ENCODE measurements at regions not wholly inside any gene's neighbourhood (a gene's known extent, or its start where the extent isn't known, plus 50 kb on each side); places are given as distances from the start of the nearest gene placed in this dataset.
A peak's percentile ranks its signal among the peaks of the same experiment; 100 is the strongest.

GRCh38 chr3:6189384-6189783, 671.5 kb upstream of the GRM7 start:
- H3K27ac ChIP-seq (ENCODE audit: low read depth, low read length): no peak overlapping the region
- H3K27me3 ChIP-seq (ENCODE audit: low read length): no peaks in the 10 kb centered on the region
- H3F3A ChIP-seq (ENCODE audit: insufficient read depth): no peaks in the 10 kb centered on the region
- H3K4me3 ChIP-seq (ENCODE audit: insufficient read depth, low read length, poor library complexity, severe bottlenecking): no peak overlapping the region
- H3K79me2 ChIP-seq (ENCODE audit: insufficient read depth, low read length): no peaks in the 10 kb centered on the region
- H4K20me1 ChIP-seq (ENCODE audit: low read depth, low read length): no peaks in the 10 kb centered on the region
- no peaks in the 10 kb centered on the region for H3K9me3 ChIP-seq (ENCODE audit: insufficient read depth, low read length)
- H2AFZ ChIP-seq (ENCODE audit: low read depth, low read length, severe bottlenecking): no peak overlapping the region
- no peak for TF ChIP-seq EZH2phosphoT487 (conservative IDR thresholded peaks at IDR 0.05; ENCODE audit: low read length)
- TF ChIP-seq, protein P1, sequence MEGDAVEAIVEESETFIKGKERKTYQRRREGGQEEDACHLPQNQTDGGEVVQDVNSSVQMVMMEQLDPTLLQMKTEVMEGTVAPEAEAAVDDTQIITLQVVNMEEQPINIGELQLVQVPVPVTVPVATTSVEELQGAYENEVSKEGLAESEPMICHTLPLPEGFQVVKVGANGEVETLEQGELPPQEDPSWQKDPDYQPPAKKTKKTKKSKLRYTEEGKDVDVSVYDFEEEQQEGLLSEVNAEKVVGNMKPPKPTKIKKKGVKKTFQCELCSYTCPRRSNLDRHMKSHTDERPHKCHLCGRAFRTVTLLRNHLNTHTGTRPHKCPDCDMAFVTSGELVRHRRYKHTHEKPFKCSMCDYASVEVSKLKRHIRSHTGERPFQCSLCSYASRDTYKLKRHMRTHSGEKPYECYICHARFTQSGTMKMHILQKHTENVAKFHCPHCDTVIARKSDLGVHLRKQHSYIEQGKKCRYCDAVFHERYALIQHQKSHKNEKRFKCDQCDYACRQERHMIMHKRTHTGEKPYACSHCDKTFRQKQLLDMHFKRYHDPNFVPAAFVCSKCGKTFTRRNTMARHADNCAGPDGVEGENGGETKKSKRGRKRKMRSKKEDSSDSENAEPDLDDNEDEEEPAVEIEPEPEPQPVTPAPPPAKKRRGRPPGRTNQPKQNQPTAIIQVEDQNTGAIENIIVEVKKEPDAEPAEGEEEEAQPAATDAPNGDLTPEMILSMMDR (IDR thresholded peaks at IDR 0.05; ENCODE audit: insufficient read depth, low read length, poor library complexity, severe bottlenecking): no peak
- H3K9me2 ChIP-seq (replicated peaks; ENCODE audit: insufficient read depth, low read length): no peaks in the 10 kb centered on the region
- H3K4me2 ChIP-seq (ENCODE audit: low read depth, low read length, poor library complexity, severe bottlenecking): no peak overlapping the region
- no peaks in the 10 kb centered on the region for H3K36me3 ChIP-seq (ENCODE audit: low read length)
- H3K9ac ChIP-seq (ENCODE audit: low read length): no peak overlapping the region

GRCh38 chr3:6204891-6205290, 656.0 kb upstream of the GRM7 start:
- Histone ChIP-seq H3K36me3 (ENCODE audit: low read length) (no peaks in the 10 kb centered on the region), H3K9ac (ENCODE audit: low read length) (no peak overlapping the region), H3K9me3 (ENCODE audit: insufficient read depth, low read length) (no peaks in the 10 kb centered on the region), H3K79me2 (ENCODE audit: insufficient read depth, low read length) (no peaks in the 10 kb centered on the region), H4K20me1 (ENCODE audit: low read depth, low read length) (no peaks in the 10 kb centered on the region), H2AFZ (ENCODE audit: low read depth, low read length, severe bottlenecking) (no peak overlapping the region), H3K27me3 (ENCODE audit: low read length) (no peaks in the 10 kb centered on the region), H3K4me2 (ENCODE audit: low read depth, low read length, poor library complexity, severe bottlenecking) (no peak overlapping the region), H3K4me3 (ENCODE audit: insufficient read depth, low read length, poor library complexity, severe bottlenecking) (no peak overlapping the region), H3K27ac (ENCODE audit: low read depth, low read length) (no peak overlapping the region), H3F3A (ENCODE audit: insufficient read depth) (no peaks in the 10 kb centered on the region), H3K9me2 (replicated peaks; ENCODE audit: insufficient read depth, low read length) (no peaks in the 10 kb centered on the region)
- TF ChIP-seq, protein P1 (IDR thresholded peaks at IDR 0.05; ENCODE audit: insufficient read depth, low read length, poor library complexity, severe bottlenecking): peak; percentile 42
- TF ChIP-seq EZH2phosphoT487 (conservative IDR thresholded peaks at IDR 0.05; ENCODE audit: low read length): no peak

DNA sequence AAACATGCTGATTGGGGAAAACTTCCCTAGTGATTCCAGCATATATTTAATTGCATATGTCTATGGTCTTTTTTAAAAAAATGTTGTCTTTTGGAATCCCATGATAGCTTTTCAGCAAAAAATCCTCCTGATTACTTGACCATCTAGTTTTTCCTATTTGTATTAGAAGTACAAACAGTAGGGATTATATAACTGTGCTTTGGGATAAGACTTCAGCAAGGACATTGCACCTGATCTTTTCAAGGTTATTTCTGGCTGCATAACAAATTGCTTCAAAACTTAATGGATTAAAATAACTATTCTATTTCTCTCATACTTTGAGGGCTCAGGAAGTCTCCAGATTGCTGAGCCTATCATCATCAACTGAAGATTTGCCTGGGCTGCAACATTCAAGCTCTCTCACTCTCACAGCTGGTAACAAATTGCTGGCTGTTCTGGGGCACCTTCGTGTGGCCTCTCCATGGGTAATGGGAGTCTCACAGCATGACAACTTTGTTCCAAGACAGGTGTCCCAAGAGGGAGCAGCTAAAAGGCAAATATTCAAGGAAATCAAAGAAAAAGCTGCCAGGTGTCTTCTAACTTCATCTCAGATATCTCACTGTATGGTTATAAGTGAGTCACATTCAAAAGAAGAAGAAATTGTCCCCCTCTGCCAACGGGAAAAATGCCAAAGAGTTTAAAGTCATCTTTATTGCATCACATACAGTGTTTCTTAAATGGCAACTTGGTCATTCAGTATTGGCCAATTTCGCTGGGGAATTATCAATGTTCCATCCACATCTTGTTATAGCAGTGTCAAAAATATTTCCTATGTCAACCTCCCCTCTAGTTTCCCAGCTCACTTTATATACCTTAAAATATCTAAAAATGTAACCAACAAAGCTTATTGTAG, 644.5 kb upstream of the GRM7 start:
- no peak overlapping the region for H3K27ac ChIP-seq (ENCODE audit: low read depth, low read length)
- H3K79me2 ChIP-seq (ENCODE audit: insufficient read depth, low read length): no peaks in the 10 kb centered on the region
- no peak overlapping the region for H3K4me2 ChIP-seq (ENCODE audit: low read depth, low read length, poor library complexity, severe bottlenecking)
- H3K27me3 ChIP-seq (ENCODE audit: low read length): no peaks in the 10 kb centered on the region
- H3K9me2 ChIP-seq (replicated peaks; ENCODE audit: insufficient read depth, low read length): no peaks in the 10 kb centered on the region
- no peak overlapping the region for H2AFZ ChIP-seq (ENCODE audit: low read depth, low read length, severe bottlenecking)
- H3K9me3 ChIP-seq (ENCODE audit: insufficient read depth, low read length): no peaks in the 10 kb centered on the region
- H3K9ac ChIP-seq (ENCODE audit: low read length): no peak overlapping the region
- no peaks in the 10 kb centered on the region for H3K36me3 ChIP-seq (ENCODE audit: low read length)
- no peak for TF ChIP-seq EZH2phosphoT487 (conservative IDR thresholded peaks at IDR 0.05; ENCODE audit: low read length)
- TF ChIP-seq, protein P1 (IDR thresholded peaks at IDR 0.05; ENCODE audit: insufficient read depth, low read length, poor library complexity, severe bottlenecking): no peak
- no peaks in the 10 kb centered on the region for H3F3A ChIP-seq (ENCODE audit: insufficient read depth)
- no peak overlapping the region for H3K4me3 ChIP-seq (ENCODE audit: insufficient read depth, low read length, poor library complexity, severe bottlenecking)
- H4K20me1 ChIP-seq (ENCODE audit: low read depth, low read length): no peaks in the 10 kb centered on the region
